SK-N-MC (cell line): ENCODE measurements at regions not wholly inside any gene's neighbourhood (a gene's known extent, or its start where the extent isn't known, plus 50 kb on each side); places are given as distances from the start of the nearest gene placed in this dataset.

ENCODE experiments used
- DNase-seq: peaks from one replicate; pipeline ENCODE4 v3.0.0-alpha.2; 2011; ENCODE audit warnings: low read depth, low spot score
- H3K27ac ChIP-seq: fragments of 200-600 bp; sonication (generic); 2 replicates; pipeline ENCODE4 v1.5.1; 2016; ENCODE audit warnings: mixed run types
- H3K36me3 ChIP-seq: fragments of 200-600 bp; sonication (generic); 2 replicates; pipeline ENCODE4 v1.6.1; 2017; ENCODE audit warnings: antibody characterized with exemption, low read length, mixed read lengths; ENCODE audit not compliant: insufficient read depth
- H3K4me3 ChIP-seq: fragments of 200-600 bp; sonication (generic); 2 replicates; pipeline ENCODE4 v1.5.1; 2016
- H3K9ac ChIP-seq: fragments of 200-600 bp; sonication (generic); 2 replicates; pipeline ENCODE4 v1.8.0; 2017; ENCODE audit warnings: mixed run types, mixed read lengths; ENCODE audit not compliant: insufficient read length
- H3K9me3 ChIP-seq: fragments of 200-600 bp; sonication (generic); 2 replicates; pipeline ENCODE4 v1.6.1; 2017; ENCODE audit warnings: low read depth, mild to moderate bottlenecking, antibody characterized with exemption, low read length, moderate library complexity, mixed read lengths
- EZH2 ChIP-seq: fragments of 200-600 bp; sonication (generic); IDR thresholded peaks from one replicate; pipeline ENCODE4 v1.6.1; 2017; ENCODE audit warnings: antibody characterized with exemption
- FOXP2 ChIP-seq: optimal IDR thresholded peaks from 2 replicates; pipeline ENCODE3; 2011; ENCODE audit warnings: mild to moderate bottlenecking, moderate library complexity; ENCODE audit not compliant: insufficient read depth; ENCODE audit errors: extremely low read length, control extremely low read depth
- POLR2AphosphoS5 ChIP-seq: IDR thresholded peaks from 2 replicates; pipeline ENCODE4 v1.6.1; 2012; ENCODE audit warnings: mild to moderate bottlenecking, low read depth, low read length, borderline replicate concordance

DNA sequence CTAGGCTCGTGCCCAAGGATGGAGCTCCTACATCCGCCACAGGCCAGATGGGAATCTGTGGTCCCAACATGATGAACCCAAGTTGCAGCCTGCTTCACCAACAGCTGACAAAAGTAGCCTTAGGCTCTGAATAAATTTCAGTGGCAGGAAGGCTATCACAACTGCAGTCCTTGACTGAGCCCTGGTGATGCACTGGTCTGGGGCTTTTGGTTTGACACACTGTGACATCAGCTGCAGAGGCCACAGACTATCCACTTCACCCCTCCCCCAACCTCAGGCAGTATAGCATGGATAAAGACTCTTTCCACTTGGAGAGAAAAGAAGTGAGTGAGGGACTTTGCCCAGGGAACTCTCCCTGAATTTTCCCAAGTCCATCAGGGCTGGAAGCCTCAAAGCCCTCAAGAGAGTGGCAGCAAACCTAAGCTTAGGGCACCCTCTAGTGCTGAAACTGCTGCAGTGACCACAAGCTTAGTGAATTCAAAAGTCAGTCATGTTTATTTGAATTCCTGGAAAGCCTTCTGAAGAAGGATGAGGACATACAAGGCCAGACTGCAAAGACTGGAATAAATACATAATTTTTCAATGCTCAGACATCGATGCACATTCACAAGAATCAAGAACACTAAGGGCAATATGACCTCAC, 135.0 kb upstream of the TENT5D start:
- DNase-seq: no peak
- no peak overlapping the region for H3K9ac ChIP-seq
- no peak overlapping the region for H3K27ac ChIP-seq
- no peaks in the 10 kb centered on the region for H3K36me3 ChIP-seq
- no peak for TF ChIP-seq POLR2AphosphoS5
- TF ChIP-seq FOXP2: no peak
- no peak for TF ChIP-seq EZH2
- H3K4me3 ChIP-seq: no peak overlapping the region
- H3K9me3 ChIP-seq: no peaks in the 10 kb centered on the region

DNA sequence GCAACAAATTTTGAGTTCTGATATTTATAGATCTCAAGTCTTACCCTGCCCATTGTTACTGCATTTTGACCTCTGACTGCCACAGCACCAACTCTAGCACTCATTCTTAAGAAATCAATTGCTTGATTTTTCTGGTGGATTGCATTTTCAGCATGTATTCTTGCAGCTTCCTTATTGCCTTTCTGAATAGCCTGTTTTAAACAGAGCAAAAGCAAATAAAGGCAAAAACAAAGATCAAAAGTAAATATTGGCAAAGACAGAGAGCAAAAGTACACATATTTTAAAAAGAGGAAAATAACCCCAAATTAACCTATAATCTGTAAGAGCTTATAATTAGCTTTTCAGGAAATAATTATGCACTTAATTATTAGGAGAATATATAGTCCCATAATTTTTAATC, 129.4 kb upstream of the TENT5D start:
- H3K9ac ChIP-seq: no peak overlapping the region
- H3K9me3 ChIP-seq: no peaks in the 10 kb centered on the region
- H3K36me3 ChIP-seq: no peaks in the 10 kb centered on the region
- no peak overlapping the region for H3K4me3 ChIP-seq
- H3K27ac ChIP-seq: no peak overlapping the region
- no peak for TF ChIP-seq FOXP2
- TF ChIP-seq POLR2AphosphoS5: no peak
- TF ChIP-seq EZH2: no peak
- no peak for DNase-seq

DNA sequence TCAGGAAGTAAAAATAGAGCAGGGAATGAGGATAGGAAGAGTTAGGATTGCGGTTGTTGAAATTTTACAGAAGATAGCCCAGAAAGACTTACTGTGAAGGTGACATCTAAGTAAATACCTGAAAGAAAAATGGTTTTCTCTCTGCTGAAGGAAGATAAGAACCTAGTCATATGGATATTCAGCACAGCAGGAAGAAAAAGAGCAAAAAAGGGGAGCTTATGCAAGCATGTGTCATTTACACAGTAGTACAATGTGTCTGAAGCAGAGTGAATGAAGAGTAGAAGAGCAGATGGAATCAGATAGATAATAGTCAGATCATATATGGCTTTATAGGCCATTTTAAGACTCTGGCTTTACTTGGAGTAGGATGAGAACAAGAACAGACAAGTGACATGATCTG, 126.9 kb upstream of the TENT5D start:
- DNase-seq: no peak
- no peak overlapping the region for H3K9ac ChIP-seq
- no peaks in the 10 kb centered on the region for H3K9me3 ChIP-seq
- no peak for TF ChIP-seq FOXP2
- no peak for TF ChIP-seq POLR2AphosphoS5
- TF ChIP-seq EZH2: no peak
- no peak overlapping the region for H3K27ac ChIP-seq
- H3K4me3 ChIP-seq: no peak overlapping the region
- H3K36me3 ChIP-seq: no peaks in the 10 kb centered on the region

DNA sequence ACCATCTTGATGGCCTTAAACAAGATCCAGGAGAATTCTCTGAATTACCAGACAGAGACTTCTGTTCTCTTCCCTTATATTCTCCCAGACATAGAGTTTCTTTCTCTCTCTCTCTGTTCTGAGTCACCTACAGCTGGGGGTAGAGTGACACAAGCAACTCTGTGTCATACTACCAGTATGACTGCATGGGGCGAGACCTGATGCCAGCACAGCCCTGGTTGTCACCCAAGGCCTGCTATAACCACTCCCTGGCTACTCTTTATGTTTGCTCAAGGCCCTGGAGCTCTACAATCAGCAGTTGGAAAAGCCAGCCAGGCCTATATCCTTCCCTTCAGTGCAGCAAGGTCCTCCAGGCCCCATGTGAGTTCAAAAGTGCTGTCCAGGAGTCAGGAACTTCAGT, 114.2 kb upstream of the TENT5D start:
- no peaks in the 10 kb centered on the region for H3K36me3 ChIP-seq
- no peak overlapping the region for H3K9ac ChIP-seq
- no peak for DNase-seq
- no peak overlapping the region for H3K27ac ChIP-seq
- no peaks in the 10 kb centered on the region for H3K9me3 ChIP-seq
- TF ChIP-seq POLR2AphosphoS5 (no peak), FOXP2 (no peak), EZH2 (no peak)
- H3K4me3 ChIP-seq: no peak overlapping the region

GRCh38 chrX:80312448-80312847, 107.8 kb upstream of the TENT5D start:
- Histone ChIP-seq H3K27ac (no peak overlapping the region), H3K36me3 (no peaks in the 10 kb centered on the region), H3K9ac (no peak overlapping the region), H3K4me3 (no peak overlapping the region), H3K9me3 (no peaks in the 10 kb centered on the region)
- TF ChIP-seq EZH2 (no peak), POLR2AphosphoS5 (no peak), FOXP2 (no peak)
- no peak for DNase-seq

- Histone ChIP-seq H3K36me3 (no peaks in the 10 kb centered on the region), H3K9ac (no peak overlapping the region), H3K27ac (no peak overlapping the region), H3K9me3 (no peaks in the 10 kb centered on the region), H3K4me3 (no peak overlapping the region)
- TF ChIP-seq FOXP2: no peak
- no peak for TF ChIP-seq EZH2
- no peak for TF ChIP-seq POLR2AphosphoS5
- DNase-seq: no peak
These were observed 103.7 kb upstream of the TENT5D start for GRCh38 chrX:80316526-80316925.

GRCh38 chrX:80317646-80318045, 102.6 kb upstream of the TENT5D start:
- no peak for DNase-seq
- Histone ChIP-seq H3K9me3 (no peaks in the 10 kb centered on the region), H3K9ac (no peak overlapping the region), H3K36me3 (no peaks in the 10 kb centered on the region), H3K27ac (no peak overlapping the region), H3K4me3 (no peak overlapping the region)
- TF ChIP-seq FOXP2: no peak
- no peak for TF ChIP-seq EZH2
- no peak for TF ChIP-seq POLR2AphosphoS5

DNA sequence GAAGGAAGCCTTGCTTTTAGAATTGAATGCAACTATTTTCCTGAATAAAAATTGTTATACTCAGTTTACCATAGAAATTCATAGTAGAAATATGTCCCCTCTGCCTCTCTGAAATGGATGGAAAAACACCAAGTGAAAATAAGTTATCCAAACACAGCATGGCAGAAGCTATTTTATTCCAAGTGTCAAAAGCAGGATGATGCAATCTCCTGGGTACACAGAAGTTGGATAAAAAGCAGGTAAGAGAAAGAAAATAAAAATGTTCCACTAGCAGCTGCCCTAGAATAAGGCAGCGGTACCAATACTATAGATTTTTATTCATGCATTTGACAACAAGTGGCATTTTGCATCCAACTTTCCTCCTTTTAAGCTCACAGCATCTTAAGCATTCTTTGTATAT, 89.0 kb upstream of the TENT5D start:
- Histone ChIP-seq H3K9ac (no peak overlapping the region), H3K4me3 (no peak overlapping the region), H3K36me3 (no peaks in the 10 kb centered on the region), H3K27ac (no peak overlapping the region), H3K9me3 (no peaks in the 10 kb centered on the region)
- DNase-seq: no peak
- TF ChIP-seq POLR2AphosphoS5 (no peak), EZH2 (no peak), FOXP2 (no peak)

- TF ChIP-seq FOXP2 (no peak), EZH2 (no peak)
- no peaks in the 10 kb centered on the region for H3K36me3 ChIP-seq
- DNase-seq: no peak
- no peak overlapping the region for H3K9ac ChIP-seq
- no peaks in the 10 kb centered on the region for H3K9me3 ChIP-seq
- H3K4me3 ChIP-seq: no peak overlapping the region; the same call in 1 of the 2 replicates
- H3K27ac ChIP-seq: no peak overlapping the region
These were observed 85.7 kb upstream of the TENT5D start for GRCh38 chrX:80334583-80334982.
